ENCODE measurements at regions not wholly inside any gene's neighbourhood (a gene's known extent, or its start where the extent isn't known, plus 50 kb on each side); places are given as distances from the start of the nearest gene placed in this dataset.

- no peak overlapping the region for H3K4me3 ChIP-seq
- no peaks in the 10 kb centered on the region for H3K9me3 ChIP-seq
- DNase-seq: no peak
- WGBS, 2 donors (ENCODE audit: low coverage in 1 of 2): 78 to 82% methylated on average over 5 to 6 of the region's 6 CpGs
- no peak for TF ChIP-seq CTCF (IDR thresholded peaks at IDR 0.05)
- TF ChIP-seq POLR2A (IDR thresholded peaks at IDR 0.05): no peak
- TF ChIP-seq POLR2AphosphoS5 (IDR thresholded peaks at IDR 0.05): no peak
- TF ChIP-seq EP300 (IDR thresholded peaks at IDR 0.05; ENCODE audit: low read depth): no peak
- in situ Hi-C loops (cut with MboI; ENCODE audit: low pct_ligation_motif_present in 1 of 4, low pct_unique_long_range_greater_than_20kb in 1 of 4, low sequenced_read_pairs in 3 of 4): no loop called here
- H3K4me1 ChIP-seq: peaks cover 0 to 6% (median 0%) of the 10 kb centered on the region in 4 donors
- H3K27ac ChIP-seq: no peak overlapping the region
- H3K36me3 ChIP-seq: no peaks in the 10 kb centered on the region
- no peaks in the 10 kb centered on the region for H3K27me3 ChIP-seq
- intact Hi-C loops (cut with DNase I; ENCODE audit: low total_unique reads): no loop called here
These were observed 166.2 kb downstream of the ACKR3 start for GRCh38 chr2:236735825-236736238.

GRCh38 chr2:236738030-236738429, 168.4 kb downstream of the ACKR3 start:
- Histone ChIP-seq H3K36me3 (no peaks in the 10 kb centered on the region), H3K27me3 (no peaks in the 10 kb centered on the region), H3K9me3 (no peaks in the 10 kb centered on the region), H3K27ac (no peak overlapping the region), H3K4me1 (no peaks in the 10 kb centered on the region), H3K4me3 (no peak overlapping the region)
- DNase-seq: no peak
- WGBS, 2 donors (ENCODE audit: low coverage in 1 of 2): 76% methylated on average over 4 of the region's 4 CpGs; no CpG with 5 or more reads in 1 of the 2 donors
- no peak for TF ChIP-seq POLR2AphosphoS5 (IDR thresholded peaks at IDR 0.05)
- TF ChIP-seq EP300 (IDR thresholded peaks at IDR 0.05; ENCODE audit: low read depth): no peak
- no peak for TF ChIP-seq CTCF (IDR thresholded peaks at IDR 0.05)
- no peak for TF ChIP-seq POLR2A (IDR thresholded peaks at IDR 0.05)
- in situ Hi-C loops (cut with MboI; ENCODE audit: low pct_ligation_motif_present in 1 of 4, low pct_unique_long_range_greater_than_20kb in 1 of 4, low sequenced_read_pairs in 3 of 4): no loop called here
- intact Hi-C loops (cut with DNase I; ENCODE audit: low total_unique reads): no loop called here

- no peaks in the 10 kb centered on the region for H3K36me3 ChIP-seq
- DNase-seq: no peak
- no peaks in the 10 kb centered on the region for H3K9me3 ChIP-seq
- intact Hi-C loops (cut with DNase I; ENCODE audit: low total_unique reads) (no loop called here), in situ Hi-C loops (cut with MboI; ENCODE audit: low pct_ligation_motif_present in 1 of 4, low pct_unique_long_range_greater_than_20kb in 1 of 4, low sequenced_read_pairs in 3 of 4) (no loop called here)
- no peak overlapping the region for H3K27ac ChIP-seq
- H3K4me1 ChIP-seq: no peaks in the 10 kb centered on the region
- H3K27me3 ChIP-seq: no peaks in the 10 kb centered on the region
- 81 to 83% methylated on average over 2 of the region's 2 CpGs for WGBS, 2 donors (ENCODE audit: low coverage in 1 of 2)
- H3K4me3 ChIP-seq: no peak overlapping the region
- TF ChIP-seq POLR2A (IDR thresholded peaks at IDR 0.05): no peak
- TF ChIP-seq EP300 (IDR thresholded peaks at IDR 0.05; ENCODE audit: low read depth): no peak
- TF ChIP-seq CTCF (IDR thresholded peaks at IDR 0.05): no peak
- no peak for TF ChIP-seq POLR2AphosphoS5 (IDR thresholded peaks at IDR 0.05)
These were observed 169.3 kb downstream of the ACKR3 start for GRCh38 chr2:236738896-236739295.

- H3K4me1 ChIP-seq: peaks cover 0 to 4% (median 0%) of the 10 kb centered on the region in 4 donors
- no peaks in the 10 kb centered on the region for H3K27me3 ChIP-seq
- H3K36me3 ChIP-seq: no peaks in the 10 kb centered on the region
- H3K4me3 ChIP-seq: no peak overlapping the region
- H3K27ac ChIP-seq: no peak overlapping the region
- TF ChIP-seq EP300 (IDR thresholded peaks at IDR 0.05; ENCODE audit: low read depth) (no peak), CTCF (IDR thresholded peaks at IDR 0.05) (no peak), POLR2A (IDR thresholded peaks at IDR 0.05) (no peak), POLR2AphosphoS5 (IDR thresholded peaks at IDR 0.05) (no peak)
- intact Hi-C loops (cut with DNase I; ENCODE audit: low total_unique reads): no loop called here
- DNase-seq: no peak
- in situ Hi-C loops (cut with MboI; ENCODE audit: low pct_ligation_motif_present in 1 of 4, low pct_unique_long_range_greater_than_20kb in 1 of 4, low sequenced_read_pairs in 3 of 4): no loop called here
- no peaks in the 10 kb centered on the region for H3K9me3 ChIP-seq
These were observed 170.0 kb downstream of the ACKR3 start for GRCh38 chr2:236739663-236740062.
